Hippocampal formation (tissue), 2 donors: ENCODE measurements at regions not wholly inside any gene's neighbourhood (a gene's known extent, or its start where the extent isn't known, plus 50 kb on each side); places are given as distances from the start of the nearest gene placed in this dataset.
"Not testable (repeated sequence)": the region's sequence is repeated elsewhere in the genome, so short reads cannot be mapped to it uniquely, and the experiment has no call there.

ENCODE experiments used
- DNase-seq, 2 donors: peaks; one replicate each; lab custom pipeline; 2025; lab: John Stamatoyannopoulos, UW

DNA sequence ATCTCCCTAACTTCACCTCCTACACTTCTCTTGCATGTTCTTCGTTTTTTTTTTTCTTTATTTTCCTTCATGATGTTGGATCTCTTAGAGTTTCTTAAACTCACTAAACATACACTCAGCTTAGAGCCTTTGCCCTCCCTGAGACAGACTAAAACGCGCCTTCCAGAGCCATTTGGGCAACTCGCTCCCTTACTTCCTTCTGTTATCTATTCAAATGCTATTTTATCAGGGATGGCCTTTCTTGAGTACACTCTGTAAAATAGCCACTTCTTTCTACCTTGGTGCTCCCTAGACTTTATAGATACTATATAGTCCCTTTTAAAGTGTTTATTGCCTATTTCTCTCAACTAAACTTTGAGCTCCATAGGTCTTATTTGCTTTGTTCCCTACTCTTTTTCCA is 598.2 kb upstream of the NECTIN3 start:
- no peak for DNase-seq

DNA sequence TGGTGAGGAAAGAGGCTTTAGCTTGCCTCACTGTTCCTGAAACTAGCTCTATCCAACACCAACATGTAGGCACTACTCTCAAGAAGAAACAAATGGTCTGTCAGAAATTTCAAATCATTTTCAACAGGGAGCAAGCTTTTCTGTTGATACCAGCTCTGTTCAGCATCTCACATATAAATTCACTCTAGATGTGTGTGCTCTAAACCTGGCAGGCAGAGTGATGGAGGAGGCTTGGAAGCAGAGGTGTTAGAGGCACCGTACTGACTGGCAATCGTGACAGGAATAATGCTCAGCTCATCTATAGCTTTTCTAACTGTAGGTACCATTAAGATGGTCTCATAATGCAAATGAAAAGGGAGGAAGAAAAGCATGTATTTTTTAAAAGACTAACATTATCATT is 597.2 kb upstream of the NECTIN3 start:
- DNase-seq = no peak

DNA sequence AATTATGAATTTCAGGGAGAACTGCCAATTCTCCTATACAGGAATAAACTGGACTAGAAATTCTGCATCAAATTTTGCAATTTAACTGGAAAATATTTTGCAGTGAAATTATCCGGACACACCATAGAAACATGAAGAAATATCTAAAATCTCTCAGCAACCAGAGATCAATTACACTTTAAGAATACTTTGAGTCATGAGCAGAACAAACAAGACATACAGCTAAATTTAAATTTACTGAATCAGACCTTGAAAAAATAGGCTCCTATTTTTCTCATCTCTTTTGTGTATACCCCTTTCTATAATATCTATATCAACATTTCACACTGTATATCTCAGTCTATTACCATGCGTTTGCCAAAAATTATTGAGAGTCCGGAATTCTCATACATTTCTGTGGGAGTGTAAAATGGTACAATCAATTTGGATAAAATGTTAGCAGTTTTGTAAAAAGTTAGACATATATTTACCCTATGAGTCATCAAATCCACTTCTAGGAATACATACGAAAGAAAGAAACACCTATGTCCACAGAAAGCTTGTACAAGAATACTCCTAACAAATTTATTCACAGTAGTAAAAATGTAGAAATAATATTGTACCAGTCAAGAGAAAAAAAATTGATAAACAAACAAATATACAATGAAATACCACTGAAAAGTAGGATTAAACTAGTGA is 593.1 kb upstream of the NECTIN3 start:
- no peak for DNase-seq

DNA sequence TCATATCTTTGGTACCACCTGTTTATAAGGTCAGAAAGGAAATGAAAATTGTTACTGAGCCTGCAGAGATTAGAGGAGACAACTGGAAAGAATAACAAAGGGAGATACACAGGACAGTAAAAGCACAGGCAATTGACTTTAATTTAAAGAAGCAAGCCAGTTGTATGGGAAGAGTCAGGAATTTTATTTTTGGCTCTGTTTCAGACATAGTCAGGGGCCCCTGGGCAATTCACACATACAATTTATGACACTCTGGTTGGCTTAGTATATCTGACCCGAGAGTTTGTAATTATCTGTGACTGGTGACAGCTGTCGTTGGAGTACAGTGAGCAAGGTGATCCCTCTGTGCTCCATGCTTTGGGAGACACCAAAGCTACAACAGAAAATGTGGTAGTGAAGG is 591.9 kb upstream of the NECTIN3 start:
- no peak for DNase-seq

DNA sequence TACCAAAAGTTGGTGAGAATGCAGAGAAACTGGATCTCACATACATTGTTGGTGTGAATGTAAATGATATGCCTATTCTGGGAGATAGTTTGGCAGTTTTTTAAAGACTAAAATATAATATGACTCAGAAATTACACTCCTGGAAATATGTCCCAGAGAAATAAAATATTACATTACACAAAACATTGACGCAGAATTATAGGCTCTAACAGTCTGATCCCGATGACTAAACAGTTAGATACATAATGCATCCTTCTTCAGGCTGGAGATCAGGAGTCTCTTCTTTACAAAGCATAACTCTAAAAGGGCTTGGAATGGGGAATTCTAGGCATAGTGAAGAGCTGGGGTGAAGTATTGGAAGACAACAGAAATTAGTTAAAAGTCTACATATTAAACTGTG is 586.2 kb upstream of the NECTIN3 start:
- DNase-seq = no peak

DNA sequence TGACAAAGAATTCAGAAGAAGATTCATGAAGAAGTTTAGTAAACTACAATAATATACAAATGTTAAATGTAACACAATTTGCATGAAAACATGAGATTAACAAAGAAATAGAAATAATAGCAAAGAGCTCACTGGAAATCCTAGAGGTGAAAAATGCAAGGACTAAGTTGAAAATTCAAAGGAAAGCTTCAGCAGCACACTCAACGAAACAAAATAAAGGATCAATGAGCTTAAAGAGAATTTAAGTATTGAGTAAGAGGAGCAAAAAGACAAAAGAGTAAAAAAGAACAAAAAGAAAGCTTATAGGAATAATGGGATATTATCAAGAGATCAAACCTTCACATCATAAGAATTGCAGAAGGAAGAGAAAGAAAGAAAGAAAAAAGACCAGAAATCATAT is 583.8 kb upstream of the NECTIN3 start:
- DNase-seq = no peak

DNA sequence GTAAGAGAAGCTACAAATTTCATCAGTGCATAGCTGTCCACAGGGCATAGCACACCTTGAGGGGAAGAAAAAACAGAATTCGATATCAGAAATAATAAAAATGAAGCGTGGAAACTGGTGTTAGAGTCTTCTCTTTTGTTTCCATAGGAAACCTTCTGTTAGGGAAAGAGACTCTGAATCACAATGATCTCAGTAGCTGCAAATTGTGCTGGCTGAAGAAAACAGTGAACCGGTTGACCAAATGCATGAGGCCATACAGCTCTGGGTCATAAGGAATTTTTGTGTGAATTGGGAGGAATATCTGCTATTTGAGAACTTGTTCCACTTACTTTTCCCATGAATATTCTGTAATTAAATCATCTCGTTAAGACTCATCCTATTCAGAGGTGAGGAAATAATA is 580.2 kb upstream of the NECTIN3 start:
- no peak for DNase-seq

- DNase-seq = no peak
Measured at GRCh38 chr3:110492876-110493275, 578.7 kb upstream of the NECTIN3 start.

- DNase-seq = no peak
Measured at GRCh38 chr3:110493438-110494092, 578.1 kb upstream of the NECTIN3 start.

DNA sequence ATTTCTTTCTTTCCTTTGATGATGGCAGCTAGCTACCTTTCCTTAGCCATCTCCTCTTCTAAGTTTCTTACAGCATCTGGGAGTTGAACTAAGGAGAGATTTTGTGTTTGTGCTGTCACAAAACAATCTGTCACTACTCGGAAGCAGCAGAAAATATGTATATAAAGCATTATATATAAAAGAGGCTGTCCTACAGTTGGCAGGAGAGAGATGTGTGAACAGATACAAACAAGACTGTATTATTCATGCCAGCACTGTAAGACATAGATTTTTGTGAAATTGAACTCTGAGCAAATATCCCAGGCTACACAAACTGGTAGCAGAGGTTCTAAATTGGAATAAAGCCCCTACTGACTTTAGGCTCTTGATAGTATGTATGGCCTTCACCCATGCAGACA is 577.5 kb upstream of the NECTIN3 start:
- DNase-seq = no peak

- no peak for DNase-seq
Measured at GRCh38 chr3:110494728-110495127, 576.9 kb upstream of the NECTIN3 start.

- no peak for DNase-seq
Measured at GRCh38 chr3:110495201-110495927, 576.3 kb upstream of the NECTIN3 start.

- no peak for DNase-seq
Measured at GRCh38 chr3:110504401-110504800, 567.2 kb upstream of the NECTIN3 start.

DNA sequence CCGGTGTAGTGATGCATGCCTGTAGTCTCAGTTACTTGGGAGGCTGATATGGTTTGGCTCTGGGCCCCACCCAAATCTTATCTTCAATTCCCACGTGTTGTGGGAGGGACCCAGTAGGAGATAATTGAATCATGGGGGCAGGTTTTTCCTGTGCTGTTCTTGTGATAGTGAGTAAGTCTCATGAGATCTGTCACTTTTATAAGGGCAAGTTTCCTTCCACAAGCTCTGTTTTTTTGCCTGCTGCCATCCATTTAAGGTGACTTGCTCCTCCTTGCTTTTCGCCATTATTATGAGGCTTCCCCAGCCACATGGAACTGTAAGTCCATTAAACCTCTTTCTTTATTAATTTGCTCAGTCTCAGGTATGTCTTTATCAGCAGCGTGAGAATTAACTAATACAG is 566.7 kb upstream of the NECTIN3 start:
- no peak for DNase-seq

DNA sequence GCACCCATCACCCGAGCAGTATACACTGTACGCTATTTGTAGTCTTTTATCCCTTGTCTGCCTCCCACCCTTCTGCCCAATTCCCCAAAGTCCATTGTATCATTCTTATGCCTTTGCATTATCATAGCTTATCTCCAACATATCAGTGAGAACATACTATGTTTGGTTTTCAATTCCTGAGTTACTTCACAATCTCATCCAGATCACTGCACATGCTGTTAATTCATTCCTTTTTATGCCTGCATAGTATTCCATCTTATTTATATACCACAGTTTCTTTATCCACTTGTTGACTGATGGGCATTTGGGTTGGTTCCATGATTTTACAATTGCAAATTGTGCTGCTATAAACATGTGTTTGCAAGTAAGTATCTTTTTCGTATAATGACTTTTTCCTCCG is 564.7 kb upstream of the NECTIN3 start:
- no peak for DNase-seq

GRCh38 chr3:110507570-110507969 is 564.0 kb upstream of the NECTIN3 start:
- not testable (repeated sequence) for DNase-seq

- no peak for DNase-seq
Measured at GRCh38 chr3:110512961-110513360, 558.7 kb upstream of the NECTIN3 start.

GRCh38 chr3:110518031-110518430 is 553.6 kb upstream of the NECTIN3 start:
- no peak for DNase-seq

GRCh38 chr3:110519071-110519470 is 552.5 kb upstream of the NECTIN3 start:
- no peak for DNase-seq

DNA sequence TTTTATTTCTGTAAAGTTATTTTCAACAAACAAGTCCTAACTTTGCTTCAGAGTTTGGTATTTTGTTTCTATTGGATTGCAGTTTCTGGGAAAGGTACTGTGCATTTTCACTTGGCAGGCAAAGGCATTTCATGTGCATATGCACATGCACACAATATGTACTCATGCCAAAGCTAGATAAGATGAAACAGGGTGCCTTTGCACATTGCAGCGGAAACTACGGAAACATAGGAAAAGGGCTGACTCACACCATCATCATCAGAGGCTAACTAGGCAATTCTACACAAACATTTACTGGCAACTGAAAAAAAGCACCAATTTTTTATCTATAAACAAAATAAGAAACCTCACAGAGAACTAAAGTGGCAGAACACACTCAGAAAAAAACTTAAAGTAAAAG is 550.6 kb upstream of the NECTIN3 start:
- no peak for DNase-seq

- not testable (repeated sequence) for DNase-seq
Measured at GRCh38 chr3:110525558-110526064, 546.0 kb upstream of the NECTIN3 start.

GRCh38 chr3:110526777-110527727 is 544.6 kb upstream of the NECTIN3 start:
- no peak for DNase-seq
